ENCODE measurements at regions not wholly inside any gene's neighbourhood (a gene's known extent, or its start where the extent isn't known, plus 50 kb on each side); places are given as distances from the start of the nearest gene placed in this dataset.
"Not testable (repeated sequence)": the region's sequence is repeated elsewhere in the genome, so short reads cannot be mapped to it uniquely, and the experiment has no call there.

DNA sequence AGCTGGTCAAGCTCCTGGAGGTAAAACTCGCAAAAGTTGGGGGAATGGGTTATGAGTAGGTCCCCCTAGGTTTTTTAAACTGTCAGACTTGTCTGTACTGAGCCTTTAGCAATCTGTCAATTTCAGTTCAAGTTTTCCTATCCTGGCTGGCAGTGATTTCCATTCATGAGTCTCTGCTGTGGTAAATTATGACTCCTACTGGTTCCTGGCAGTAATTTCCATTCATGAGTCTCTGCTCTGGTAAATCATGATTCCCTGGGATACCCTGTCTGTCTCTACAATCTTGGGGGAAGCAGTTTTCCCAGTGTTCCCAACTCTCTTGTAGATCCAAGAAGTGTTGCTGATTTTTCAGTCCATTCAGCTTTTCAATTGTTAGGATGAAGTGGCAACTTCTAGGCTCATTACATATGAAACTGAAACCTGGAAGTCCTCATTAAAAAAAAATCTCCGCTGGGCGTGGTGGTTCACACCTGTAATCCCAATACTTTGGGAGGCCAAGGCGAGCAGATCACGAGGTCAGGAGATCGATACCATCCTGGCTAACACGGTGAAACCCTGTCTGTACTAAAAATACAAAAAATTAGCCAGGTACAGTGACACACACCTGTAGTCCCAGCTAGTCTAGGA is 91.3 kb upstream of the GPBP1 start:
- no peak overlapping the region for H3K27ac Mint-ChIP-seq (ENCODE audit: unreplicated experiment)
- TF ChIP-seq, protein P1, sequence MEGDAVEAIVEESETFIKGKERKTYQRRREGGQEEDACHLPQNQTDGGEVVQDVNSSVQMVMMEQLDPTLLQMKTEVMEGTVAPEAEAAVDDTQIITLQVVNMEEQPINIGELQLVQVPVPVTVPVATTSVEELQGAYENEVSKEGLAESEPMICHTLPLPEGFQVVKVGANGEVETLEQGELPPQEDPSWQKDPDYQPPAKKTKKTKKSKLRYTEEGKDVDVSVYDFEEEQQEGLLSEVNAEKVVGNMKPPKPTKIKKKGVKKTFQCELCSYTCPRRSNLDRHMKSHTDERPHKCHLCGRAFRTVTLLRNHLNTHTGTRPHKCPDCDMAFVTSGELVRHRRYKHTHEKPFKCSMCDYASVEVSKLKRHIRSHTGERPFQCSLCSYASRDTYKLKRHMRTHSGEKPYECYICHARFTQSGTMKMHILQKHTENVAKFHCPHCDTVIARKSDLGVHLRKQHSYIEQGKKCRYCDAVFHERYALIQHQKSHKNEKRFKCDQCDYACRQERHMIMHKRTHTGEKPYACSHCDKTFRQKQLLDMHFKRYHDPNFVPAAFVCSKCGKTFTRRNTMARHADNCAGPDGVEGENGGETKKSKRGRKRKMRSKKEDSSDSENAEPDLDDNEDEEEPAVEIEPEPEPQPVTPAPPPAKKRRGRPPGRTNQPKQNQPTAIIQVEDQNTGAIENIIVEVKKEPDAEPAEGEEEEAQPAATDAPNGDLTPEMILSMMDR (IDR thresholded peaks at IDR 0.05): peak; percentile 37
- H3K9me3 Mint-ChIP-seq (ENCODE audit: unreplicated experiment): peaks cover 5% of the 10 kb centered on the region
- H3K4me1 Mint-ChIP-seq (ENCODE audit: unreplicated experiment): no peaks in the 10 kb centered on the region
- H3K36me3 Mint-ChIP-seq (ENCODE audit: unreplicated experiment): no peaks in the 10 kb centered on the region
- DNase-seq (ENCODE audit: extremely low spot score, unreplicated experiment): no peak
- peaks cover 34% of the 10 kb centered on the region for H3K27me3 Mint-ChIP-seq (ENCODE audit: unreplicated experiment)
- H3K4me3 Mint-ChIP-seq (ENCODE audit: unreplicated experiment): no peak overlapping the region

DNA sequence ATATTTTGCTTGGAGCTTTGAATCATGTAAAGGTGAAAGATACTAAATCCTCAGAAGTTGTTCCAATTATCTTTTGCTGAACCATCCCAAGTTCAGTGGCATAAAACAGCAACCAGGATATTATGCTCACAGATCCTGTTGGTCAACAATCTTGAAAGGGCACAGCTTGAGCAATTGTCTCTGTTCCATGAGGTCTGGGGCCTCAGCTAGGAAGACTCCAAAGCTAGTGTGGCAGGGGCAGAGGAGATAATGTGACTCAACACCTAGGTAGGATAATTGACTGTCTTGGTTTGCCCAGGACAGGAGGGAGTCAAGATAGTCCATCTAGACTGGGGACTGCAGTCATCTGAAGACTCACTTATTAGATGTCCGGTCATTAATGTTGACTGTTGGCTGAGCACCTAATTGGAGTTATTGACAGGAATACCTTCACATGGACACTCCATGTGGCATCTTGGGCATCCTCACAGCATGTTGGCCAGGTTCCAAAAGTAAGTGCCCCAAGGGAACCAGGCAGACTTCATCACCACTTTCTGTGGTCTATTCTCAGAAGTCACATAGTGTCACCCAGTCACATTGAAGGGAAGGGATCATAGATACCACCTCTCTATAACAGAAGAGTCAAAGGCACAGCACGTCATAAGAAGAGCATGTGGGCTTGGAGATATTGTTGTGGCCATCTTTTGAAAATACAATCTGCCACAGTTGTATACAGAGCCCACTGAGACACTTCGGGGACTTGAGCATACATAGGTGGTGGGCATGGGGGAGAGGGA is 88.4 kb upstream of the GPBP1 start:
- H3K36me3 Mint-ChIP-seq (ENCODE audit: unreplicated experiment): no peaks in the 10 kb centered on the region
- peaks cover 33% of the 10 kb centered on the region for H3K27me3 Mint-ChIP-seq (ENCODE audit: unreplicated experiment)
- H3K4me1 Mint-ChIP-seq (ENCODE audit: unreplicated experiment): no peaks in the 10 kb centered on the region
- H3K4me3 Mint-ChIP-seq (ENCODE audit: unreplicated experiment): no peak overlapping the region
- H3K9me3 Mint-ChIP-seq (ENCODE audit: unreplicated experiment): peaks cover 5% of the 10 kb centered on the region
- TF ChIP-seq, protein P1 (IDR thresholded peaks at IDR 0.05): no peak
- H3K27ac Mint-ChIP-seq (ENCODE audit: unreplicated experiment): no peak overlapping the region
- DNase-seq (ENCODE audit: extremely low spot score, unreplicated experiment): no peak

DNA sequence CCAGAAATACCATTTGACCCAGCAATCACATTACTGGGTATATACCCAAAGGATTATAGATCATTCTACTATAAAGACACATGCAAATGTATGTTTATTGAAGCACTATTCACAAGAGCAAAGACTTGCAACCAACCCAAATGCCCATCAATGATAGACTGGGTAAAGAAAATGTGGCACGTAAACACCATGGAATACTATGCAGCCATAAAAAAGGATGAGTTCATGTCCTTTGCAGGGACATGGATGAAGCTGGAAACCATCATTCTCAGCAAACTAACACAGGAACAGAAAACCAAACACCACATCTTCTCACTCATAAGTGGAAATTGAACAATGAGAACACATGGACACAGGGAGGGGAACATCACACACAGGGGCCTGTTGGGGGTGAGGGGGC is 85.9 kb upstream of the GPBP1 start:
- H3K4me1 Mint-ChIP-seq (ENCODE audit: unreplicated experiment); H3K36me3 Mint-ChIP-seq (ENCODE audit: unreplicated experiment); H3K9me3 Mint-ChIP-seq (ENCODE audit: unreplicated experiment); H3K27ac Mint-ChIP-seq (ENCODE audit: unreplicated experiment); DNase-seq (ENCODE audit: extremely low spot score, unreplicated experiment); H3K4me3 Mint-ChIP-seq (ENCODE audit: unreplicated experiment): not testable (repeated sequence)
- peaks cover 35% of the 10 kb centered on the region for H3K27me3 Mint-ChIP-seq (ENCODE audit: unreplicated experiment)

DNA sequence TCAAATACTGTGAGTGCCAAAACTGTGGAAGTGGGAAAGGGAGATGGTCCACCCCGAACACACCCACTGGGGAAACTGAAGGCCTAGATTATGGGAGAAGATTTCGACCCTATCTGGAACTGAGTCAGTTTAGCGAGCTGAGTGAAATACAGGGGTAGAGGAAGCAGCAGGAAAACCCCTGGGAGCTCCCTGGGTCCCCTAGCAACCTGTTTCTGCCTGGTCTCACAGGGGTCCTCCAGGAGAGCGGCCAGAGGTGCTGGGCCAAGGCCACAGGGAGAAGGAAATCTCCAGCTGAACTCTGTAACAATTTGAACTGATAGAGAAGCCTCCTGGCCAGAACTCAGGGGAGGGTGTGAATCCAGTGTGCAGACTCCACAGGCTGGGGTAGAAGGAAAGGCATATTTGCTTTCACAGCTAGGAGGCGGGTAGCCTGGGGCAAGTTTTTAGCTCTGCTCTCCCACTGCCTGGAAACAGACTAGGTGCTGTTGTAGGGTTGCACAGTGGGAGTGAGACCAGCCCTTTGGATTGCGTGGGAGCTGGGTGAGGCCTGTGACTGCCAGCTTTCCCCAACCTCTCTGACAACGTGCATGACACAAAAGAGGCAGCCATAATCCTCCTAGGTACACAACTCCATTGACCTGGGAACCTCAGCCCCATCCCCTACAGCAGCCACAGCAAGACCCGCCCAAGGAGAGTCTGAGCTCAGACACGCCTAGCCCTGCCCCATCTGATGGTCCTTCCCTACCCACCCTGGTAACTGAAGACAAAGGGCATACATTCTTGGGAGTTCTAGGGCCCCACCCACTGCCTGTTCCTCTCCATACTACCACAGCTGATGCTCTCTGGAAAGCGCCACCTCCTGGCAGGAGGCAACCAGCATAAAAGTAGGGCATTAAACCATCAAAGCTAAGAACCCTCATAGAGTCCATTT is 78.8 kb upstream of the GPBP1 start:
- TF ChIP-seq, protein P1 (IDR thresholded peaks at IDR 0.05): no peak
- Mint-ChIP-seq H3K27ac (ENCODE audit: unreplicated experiment) (no peak overlapping the region), H3K27me3 (ENCODE audit: unreplicated experiment) (peaks cover 42% of the 10 kb centered on the region), H3K4me3 (ENCODE audit: unreplicated experiment) (no peak overlapping the region), H3K9me3 (ENCODE audit: unreplicated experiment) (peaks cover 31% of the 10 kb centered on the region), H3K36me3 (ENCODE audit: unreplicated experiment) (peaks cover 2% of the 10 kb centered on the region), H3K4me1 (ENCODE audit: unreplicated experiment) (no peaks in the 10 kb centered on the region)
- peak; percentile 67 for DNase-seq (ENCODE audit: extremely low spot score, unreplicated experiment)

DNA sequence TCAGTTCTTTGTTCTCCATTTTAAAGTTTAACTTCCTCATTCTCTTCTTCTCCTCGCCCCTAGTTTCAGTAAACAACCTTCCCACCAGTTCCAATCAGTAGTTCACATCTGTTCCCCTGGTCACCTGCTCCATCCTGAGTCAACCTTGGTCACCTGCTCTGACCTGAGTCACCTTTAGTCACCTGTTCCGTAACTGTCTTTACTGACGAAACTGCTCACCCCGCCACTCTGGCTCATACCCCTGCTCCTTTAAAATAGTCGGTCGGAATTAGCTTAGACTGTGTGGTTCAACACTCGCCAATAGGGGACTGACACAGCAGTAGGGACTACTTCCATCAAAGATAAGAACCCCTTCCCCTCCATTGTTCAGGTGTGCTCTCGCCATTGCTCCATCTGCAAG is 76.3 kb upstream of the GPBP1 start:
- Mint-ChIP-seq H3K4me1 (ENCODE audit: unreplicated experiment) (no peaks in the 10 kb centered on the region), H3K27ac (ENCODE audit: unreplicated experiment) (no peak overlapping the region), H3K4me3 (ENCODE audit: unreplicated experiment) (no peak overlapping the region), H3K36me3 (ENCODE audit: unreplicated experiment) (peaks cover 2% of the 10 kb centered on the region), H3K9me3 (ENCODE audit: unreplicated experiment) (peaks cover 31% of the 10 kb centered on the region), H3K27me3 (ENCODE audit: unreplicated experiment) (peaks cover 44% of the 10 kb centered on the region)
- TF ChIP-seq, protein P1 (IDR thresholded peaks at IDR 0.05): no peak
- peak; percentile 60 for DNase-seq (ENCODE audit: extremely low spot score, unreplicated experiment)

Measured in osteocyte (in vitro differentiated cells).